ENCODE measurements at regions not wholly inside any gene's neighbourhood (a gene's known extent, or its start where the extent isn't known, plus 50 kb on each side); places are given as distances from the start of the nearest gene placed in this dataset.

GRCh38 chr2:217054791-217055190 is 194.9 kb upstream of the TNP1 start:
- no peak overlapping the region for H3K27ac Mint-ChIP-seq
- H3K36me3 Mint-ChIP-seq (ENCODE audit: low read depth), result no peaks in the 10 kb centered on the region
- TF ChIP-seq, protein P1, sequence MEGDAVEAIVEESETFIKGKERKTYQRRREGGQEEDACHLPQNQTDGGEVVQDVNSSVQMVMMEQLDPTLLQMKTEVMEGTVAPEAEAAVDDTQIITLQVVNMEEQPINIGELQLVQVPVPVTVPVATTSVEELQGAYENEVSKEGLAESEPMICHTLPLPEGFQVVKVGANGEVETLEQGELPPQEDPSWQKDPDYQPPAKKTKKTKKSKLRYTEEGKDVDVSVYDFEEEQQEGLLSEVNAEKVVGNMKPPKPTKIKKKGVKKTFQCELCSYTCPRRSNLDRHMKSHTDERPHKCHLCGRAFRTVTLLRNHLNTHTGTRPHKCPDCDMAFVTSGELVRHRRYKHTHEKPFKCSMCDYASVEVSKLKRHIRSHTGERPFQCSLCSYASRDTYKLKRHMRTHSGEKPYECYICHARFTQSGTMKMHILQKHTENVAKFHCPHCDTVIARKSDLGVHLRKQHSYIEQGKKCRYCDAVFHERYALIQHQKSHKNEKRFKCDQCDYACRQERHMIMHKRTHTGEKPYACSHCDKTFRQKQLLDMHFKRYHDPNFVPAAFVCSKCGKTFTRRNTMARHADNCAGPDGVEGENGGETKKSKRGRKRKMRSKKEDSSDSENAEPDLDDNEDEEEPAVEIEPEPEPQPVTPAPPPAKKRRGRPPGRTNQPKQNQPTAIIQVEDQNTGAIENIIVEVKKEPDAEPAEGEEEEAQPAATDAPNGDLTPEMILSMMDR (IDR thresholded peaks at IDR 0.05), result no peak

DNA sequence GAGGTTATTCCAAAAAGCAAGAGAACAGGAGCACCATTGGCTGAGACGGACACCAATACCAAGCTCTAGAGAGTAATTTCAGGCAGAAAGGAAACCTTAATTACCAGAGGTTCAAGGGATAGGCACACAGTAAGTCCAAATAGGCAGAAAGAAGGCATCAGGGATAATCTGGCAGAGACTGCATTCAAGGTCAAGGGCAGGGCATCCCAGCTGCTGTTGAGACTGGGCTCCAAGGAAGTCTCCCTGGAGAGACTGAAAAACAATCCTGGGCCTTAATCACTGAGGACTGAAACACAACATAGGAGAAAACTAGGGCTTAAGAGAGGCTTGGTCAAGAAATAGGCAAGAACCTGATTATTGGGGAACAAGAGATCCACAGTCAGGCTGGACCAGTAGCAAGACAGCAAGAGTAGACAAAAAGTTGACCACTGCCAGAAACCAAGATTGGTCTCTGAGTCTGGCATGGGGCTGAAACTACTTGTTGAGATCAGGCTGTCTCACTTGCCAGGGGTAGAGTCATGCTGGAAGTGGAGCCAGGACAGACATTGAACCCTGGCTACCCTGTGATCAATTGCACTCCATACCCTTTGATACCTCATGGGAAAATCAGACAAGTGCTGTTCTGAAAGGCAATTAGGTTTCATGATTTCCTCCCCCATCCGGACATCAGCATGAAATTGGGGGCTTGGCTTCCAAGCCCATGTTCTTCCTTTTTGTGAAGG is 193.2 kb upstream of the TNP1 start:
- H3K9me3 Mint-ChIP-seq, result no peaks in the 10 kb centered on the region
- H3K27ac Mint-ChIP-seq, result no peak overlapping the region
- no peaks in the 10 kb centered on the region for H3K36me3 Mint-ChIP-seq (ENCODE audit: low read depth)
- no peak for DNase-seq
- no peak overlapping the region for H3K4me3 Mint-ChIP-seq
- TF ChIP-seq, protein P1 (IDR thresholded peaks at IDR 0.05), result no peak
- peaks cover 72% of the 10 kb centered on the region for H3K4me1 Mint-ChIP-seq
- H3K27me3 Mint-ChIP-seq (ENCODE audit: low read depth, poor library complexity), result peaks cover 4% of the 10 kb centered on the region

More at GRCh38 chr2:217054791-217055190, 194.9 kb upstream of the TNP1 start:
- Mint-ChIP-seq H3K27me3 (ENCODE audit: low read depth, poor library complexity) (peaks cover 4% of the 10 kb centered on the region), H3K4me3 (no peak overlapping the region), H3K4me1 (peaks cover 54% of the 10 kb centered on the region), H3K9me3 (no peaks in the 10 kb centered on the region)
- no peak for DNase-seq

DNA sequence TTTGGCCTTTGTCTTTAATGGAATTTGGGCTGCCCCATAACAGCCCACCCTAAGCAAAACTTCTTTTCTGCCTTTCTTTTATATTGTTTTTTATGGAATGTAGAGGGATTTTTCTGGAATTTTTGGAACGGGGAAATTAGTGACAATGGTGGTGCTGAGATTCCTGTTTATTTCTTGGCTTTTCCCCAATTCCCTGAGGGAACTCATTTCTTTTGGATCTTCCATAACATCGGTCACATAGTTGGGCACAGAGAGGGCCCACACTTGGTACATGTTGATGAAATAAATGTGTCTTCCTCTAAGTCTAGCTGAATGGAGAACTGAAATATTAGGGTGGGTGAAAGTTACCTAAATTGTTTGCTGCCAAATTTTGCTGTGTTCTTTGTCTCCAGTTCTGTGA is 191.6 kb upstream of the TNP1 start:
- Mint-ChIP-seq H3K27me3 (ENCODE audit: low read depth, poor library complexity) (peaks cover 4% of the 10 kb centered on the region), H3K36me3 (ENCODE audit: low read depth) (no peaks in the 10 kb centered on the region), H3K9me3 (no peaks in the 10 kb centered on the region), H3K4me1 (peaks cover 78% of the 10 kb centered on the region), H3K27ac (no peak overlapping the region), H3K4me3 (no peak overlapping the region)
- TF ChIP-seq, protein P1 (IDR thresholded peaks at IDR 0.05), result no peak
- DNase-seq, result no peak

GRCh38 chr2:217049956-217050355 is 190.1 kb upstream of the TNP1 start:
- Mint-ChIP-seq H3K27me3 (ENCODE audit: low read depth, poor library complexity) (peaks cover 4% of the 10 kb centered on the region), H3K4me1 (peaks cover 75% of the 10 kb centered on the region), H3K27ac (no peak overlapping the region), H3K9me3 (no peaks in the 10 kb centered on the region), H3K36me3 (ENCODE audit: low read depth) (no peaks in the 10 kb centered on the region), H3K4me3 (peak overlapping the region; percentile 26)
- TF ChIP-seq, protein P1 (IDR thresholded peaks at IDR 0.05), result no peak
- DNase-seq, result no peak

DNA sequence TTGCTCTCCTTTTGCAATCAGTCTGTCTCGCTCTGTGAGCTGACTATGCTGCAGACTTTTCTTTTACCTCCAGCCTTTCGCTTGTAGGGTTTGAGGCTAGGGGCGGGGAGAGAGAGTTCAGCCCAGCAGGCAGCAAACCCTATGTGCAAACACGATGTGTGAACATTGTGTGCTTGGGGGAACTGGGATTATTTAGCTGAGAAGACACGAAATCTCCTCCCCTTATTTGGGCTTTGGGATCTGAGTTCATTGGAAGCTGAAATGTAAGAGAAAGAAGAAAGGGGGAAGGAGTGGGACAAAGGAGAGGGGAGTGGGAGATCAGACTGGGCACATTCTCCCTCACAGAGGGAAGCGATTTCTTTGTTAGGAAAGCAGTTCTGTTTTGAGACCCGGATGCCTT is 189.6 kb upstream of the TNP1 start:
- Mint-ChIP-seq H3K9me3 (no peaks in the 10 kb centered on the region), H3K4me3 (peak overlapping the region; percentile 26), H3K4me1 (peaks cover 69% of the 10 kb centered on the region), H3K27me3 (ENCODE audit: low read depth, poor library complexity) (peaks cover 4% of the 10 kb centered on the region), H3K27ac (peak overlapping the region; percentile 19), H3K36me3 (ENCODE audit: low read depth) (no peaks in the 10 kb centered on the region)
- TF ChIP-seq, protein P1 (IDR thresholded peaks at IDR 0.05), result no peak
- DNase-seq, result no peak

GRCh38 chr2:217048730-217049129 is 188.9 kb upstream of the TNP1 start:
- Mint-ChIP-seq H3K4me3 (no peak overlapping the region), H3K9me3 (no peaks in the 10 kb centered on the region), H3K36me3 (ENCODE audit: low read depth) (no peaks in the 10 kb centered on the region), H3K27me3 (ENCODE audit: low read depth, poor library complexity) (peaks cover 4% of the 10 kb centered on the region), H3K4me1 (peaks cover 63% of the 10 kb centered on the region), H3K27ac (no peak overlapping the region)
- no peak for DNase-seq
- TF ChIP-seq, protein P1 (IDR thresholded peaks at IDR 0.05), result no peak

All from nephron progenitor cell (in vitro differentiated cells).